Nephron progenitor cell (in vitro differentiated cells): ENCODE measurements at regions not wholly inside any gene's neighbourhood (a gene's known extent, or its start where the extent isn't known, plus 50 kb on each side); places are given as distances from the start of the nearest gene placed in this dataset.

Experiments
- DNase-seq: peaks from one replicate; pipeline ENCODE4 v3.0.0; 2021
- H3K27ac Mint-ChIP-seq: 2 replicates; pipeline ENCODE4 v1.8.0; 2021; ENCODE audit warnings: mild to moderate bottlenecking, moderate library complexity, mixed read lengths
- H3K27me3 Mint-ChIP-seq: 2 replicates; pipeline ENCODE4 v1.8.0; 2021; ENCODE audit warnings: mild to moderate bottlenecking, low read depth, mixed read lengths; ENCODE audit not compliant: poor library complexity
- H3K36me3 Mint-ChIP-seq: 2 replicates; pipeline ENCODE4 v1.8.0; 2021; ENCODE audit warnings: low read depth, mixed read lengths
- H3K4me1 Mint-ChIP-seq: 2 replicates; pipeline ENCODE4 v1.8.0; 2021; ENCODE audit warnings: mixed read lengths
- H3K4me3 Mint-ChIP-seq: 2 replicates; pipeline ENCODE4 v1.8.0; 2021; ENCODE audit warnings: mild to moderate bottlenecking, moderate library complexity, mixed read lengths
- H3K9me3 Mint-ChIP-seq: 2 replicates; pipeline ENCODE4 v1.8.0; 2021; ENCODE audit warnings: mild to moderate bottlenecking, moderate library complexity, mixed read lengths
- CTCF ChIP-seq: fragments of 200-600 bp; sonication (generic); IDR thresholded peaks from 2 replicates; pipeline ENCODE4 v1.5.0; 2021; ENCODE audit warnings: antibody characterized with exemption

GRCh38 chr5:61730866-61731265 lies 398.8 kb downstream of the ZSWIM6 start:
- no peak overlapping the region for H3K4me3 Mint-ChIP-seq
- H3K27ac Mint-ChIP-seq: no peak overlapping the region
- no peaks in the 10 kb centered on the region for H3K36me3 Mint-ChIP-seq
- H3K4me1 Mint-ChIP-seq: peaks cover 19% of the 10 kb centered on the region
- no peaks in the 10 kb centered on the region for H3K9me3 Mint-ChIP-seq
- peaks cover 49% of the 10 kb centered on the region for H3K27me3 Mint-ChIP-seq
- TF ChIP-seq CTCF: no peak
- DNase-seq: no peak

DNA sequence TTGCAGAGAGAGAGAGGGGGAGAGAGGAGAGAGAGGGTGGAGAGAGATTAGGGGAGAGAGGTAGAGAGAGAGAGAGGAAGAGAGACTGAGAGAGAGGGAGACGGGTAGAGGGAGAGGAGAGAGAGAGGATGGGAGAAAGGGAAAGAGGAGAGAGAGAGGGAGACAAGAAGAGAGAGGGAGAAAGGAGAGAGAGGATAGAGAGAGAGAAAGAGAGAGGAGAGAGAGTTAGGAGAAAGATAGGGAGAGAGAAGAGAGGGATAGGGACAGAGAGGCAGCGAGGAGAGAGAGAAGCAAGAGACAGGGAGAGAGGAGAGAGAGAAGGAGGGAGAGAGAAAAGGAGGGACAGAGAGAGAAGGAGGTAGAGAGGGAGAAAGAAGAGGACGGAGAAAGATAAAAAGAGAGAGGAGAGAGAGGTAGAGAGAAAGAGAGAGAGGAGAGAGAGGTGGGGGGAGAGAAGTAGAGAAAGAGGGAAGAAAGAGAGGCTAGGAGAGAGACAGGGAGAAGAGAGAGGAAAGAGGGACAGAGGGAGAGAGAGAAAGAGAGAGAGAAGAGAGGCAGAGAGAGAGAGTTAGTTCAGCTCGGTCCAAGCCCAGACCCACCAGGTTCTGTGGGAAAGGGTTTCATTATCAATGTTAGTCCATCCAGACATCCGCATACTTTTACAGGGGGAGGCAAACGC lies 399.3 kb downstream of the ZSWIM6 start:
- no peak for TF ChIP-seq CTCF
- peaks cover 48% of the 10 kb centered on the region for H3K27me3 Mint-ChIP-seq
- H3K36me3 Mint-ChIP-seq: no peaks in the 10 kb centered on the region
- H3K4me3 Mint-ChIP-seq: no peak overlapping the region
- H3K27ac Mint-ChIP-seq: no peak overlapping the region
- H3K4me1 Mint-ChIP-seq: peaks cover 20% of the 10 kb centered on the region
- DNase-seq: no peak
- H3K9me3 Mint-ChIP-seq: no peaks in the 10 kb centered on the region

- no peaks in the 10 kb centered on the region for H3K36me3 Mint-ChIP-seq
Observed at GRCh38 chr5:61731946-61732314, 399.9 kb downstream of the ZSWIM6 start.

DNA sequence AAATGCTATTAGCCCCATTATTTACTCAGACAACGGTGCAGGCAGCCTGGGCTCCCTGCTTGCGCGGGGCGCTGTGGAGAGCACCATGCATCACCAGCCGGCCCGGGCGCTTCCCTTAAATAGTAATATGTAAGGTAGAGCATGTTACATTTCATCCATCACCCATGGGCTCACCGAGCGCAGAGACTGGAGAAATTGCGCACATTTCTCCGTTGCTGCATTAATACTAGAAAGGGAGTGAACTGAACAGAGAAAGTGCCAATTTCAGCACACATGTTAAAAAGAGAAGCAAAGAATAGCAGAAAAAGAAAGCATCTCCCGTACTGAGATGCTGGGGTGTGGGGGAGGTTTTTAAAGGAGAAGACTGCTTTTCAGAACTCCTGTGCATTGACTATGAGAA lies 400.3 kb downstream of the ZSWIM6 start:
- H3K4me1 Mint-ChIP-seq: peaks cover 26% of the 10 kb centered on the region
- H3K9me3 Mint-ChIP-seq: no peaks in the 10 kb centered on the region
- DNase-seq: peak; percentile 8
- H3K36me3 Mint-ChIP-seq: no peaks in the 10 kb centered on the region
- no peak for TF ChIP-seq CTCF
- no peak overlapping the region for H3K4me3 Mint-ChIP-seq
- H3K27me3 Mint-ChIP-seq: peaks cover 48% of the 10 kb centered on the region
- H3K27ac Mint-ChIP-seq: no peak overlapping the region

More at GRCh38 chr5:61731946-61732314, 399.9 kb downstream of the ZSWIM6 start:
- no peak for DNase-seq
- H3K27me3 Mint-ChIP-seq: peaks cover 48% of the 10 kb centered on the region
- H3K4me1 Mint-ChIP-seq: peaks cover 25% of the 10 kb centered on the region
- H3K27ac Mint-ChIP-seq: no peak overlapping the region
- H3K4me3 Mint-ChIP-seq: no peak overlapping the region
- TF ChIP-seq CTCF: no peak
- H3K9me3 Mint-ChIP-seq: no peaks in the 10 kb centered on the region

DNA sequence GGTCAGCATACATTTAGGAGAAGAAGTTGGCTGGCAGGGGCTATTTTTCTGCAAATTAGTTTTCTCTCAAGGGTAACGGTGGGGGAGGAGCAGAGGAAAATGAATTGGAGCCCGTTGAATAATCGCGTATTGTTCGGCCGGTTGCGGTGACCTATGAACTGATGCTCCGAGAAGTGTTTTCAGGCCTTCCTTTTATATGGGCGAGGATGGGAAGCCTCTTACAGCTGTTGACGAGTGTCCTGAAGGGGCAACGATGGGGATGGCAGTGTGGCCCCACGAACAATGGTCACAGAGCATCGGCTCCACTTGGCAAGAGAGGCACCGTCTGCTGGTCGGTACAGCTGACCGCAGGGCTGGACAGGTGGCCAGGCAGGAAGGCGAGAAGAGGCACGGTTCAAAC lies 400.7 kb downstream of the ZSWIM6 start:
- TF ChIP-seq CTCF: no peak
- no peak overlapping the region for H3K27ac Mint-ChIP-seq
- H3K36me3 Mint-ChIP-seq: no peaks in the 10 kb centered on the region
- H3K4me3 Mint-ChIP-seq: no peak overlapping the region
- H3K9me3 Mint-ChIP-seq: no peaks in the 10 kb centered on the region
- peaks cover 48% of the 10 kb centered on the region for H3K27me3 Mint-ChIP-seq
- peaks cover 26% of the 10 kb centered on the region for H3K4me1 Mint-ChIP-seq
- no peak for DNase-seq

- H3K27ac Mint-ChIP-seq: no peak overlapping the region
- H3K9me3 Mint-ChIP-seq: no peaks in the 10 kb centered on the region
- no peak for DNase-seq
- H3K27me3 Mint-ChIP-seq: peaks cover 48% of the 10 kb centered on the region
- no peaks in the 10 kb centered on the region for H3K36me3 Mint-ChIP-seq
- no peak for TF ChIP-seq CTCF
- H3K4me3 Mint-ChIP-seq: no peak overlapping the region
- H3K4me1 Mint-ChIP-seq: peaks cover 26% of the 10 kb centered on the region
Observed at GRCh38 chr5:61734001-61734400, 401.9 kb downstream of the ZSWIM6 start.
